Smooth muscle cell (in vitro differentiated cells): ENCODE measurements at regions not wholly inside any gene's neighbourhood (a gene's known extent, or its start where the extent isn't known, plus 50 kb on each side); places are given as distances from the start of the nearest gene placed in this dataset.

ENCODE experiments used
- DNase-seq: peaks from one replicate; lab custom pipeline; 2025; ENCODE audit not compliant: unreplicated experiment; lab: John Stamatoyannopoulos, UW
- H2AFZ ChIP-seq: fragments of 200-600 bp; sonication (generic); 2 replicates; pipeline ENCODE4 v1.6.0; 2016; ENCODE audit warnings: antibody characterized with exemption, low read depth, mild to moderate bottlenecking
- H3F3A ChIP-seq: fragments of 200-600 bp; sonication (generic); 2 replicates; pipeline ENCODE4 v1.6.0; 2017; ENCODE audit warnings: antibody characterized with exemption, low read depth
- H3K27ac ChIP-seq: fragments of 200-600 bp; sonication (generic); 2 replicates; pipeline ENCODE4 v1.5.1; 2016; ENCODE audit warnings: low read depth, mild to moderate bottlenecking
- H3K27me3 ChIP-seq: fragments of 200-600 bp; sonication (generic); 2 replicates; pipeline ENCODE4 v1.6.1; 2016; ENCODE audit warnings: low read depth, mild to moderate bottlenecking
- H3K36me3 ChIP-seq: fragments of 200-600 bp; sonication (generic); 2 replicates; pipeline ENCODE4 v1.5.1; 2016; ENCODE audit warnings: low read depth
- H3K4me1 ChIP-seq: fragments of 200-600 bp; sonication (generic); 2 replicates; pipeline ENCODE4 v1.5.1; 2016; ENCODE audit warnings: low read depth
- H3K4me2 ChIP-seq: fragments of 200-600 bp; sonication (generic); 2 replicates; pipeline ENCODE4 v1.6.0; 2016; ENCODE audit warnings: mild to moderate bottlenecking
- H3K4me3 ChIP-seq: fragments of 200-600 bp; sonication (generic); 2 replicates; pipeline ENCODE4 v1.5.1; 2016; ENCODE audit warnings: mild to moderate bottlenecking
- H3K79me2 ChIP-seq: fragments of 200-600 bp; sonication (generic); 2 replicates; pipeline ENCODE4 v1.6.0; 2016; ENCODE audit warnings: low read depth, mild to moderate bottlenecking
- H3K9ac ChIP-seq: fragments of 200-600 bp; sonication (generic); 2 replicates; pipeline ENCODE4 v1.6.0; 2016; ENCODE audit warnings: low read depth
- H3K9me3 ChIP-seq: fragments of 200-600 bp; sonication (generic); replicated peaks from 2 replicates; pipeline ENCODE4 v1.5.1; 2016; ENCODE audit warnings: low read depth
- H4K20me1 ChIP-seq: fragments of 200-600 bp; sonication (generic); 2 replicates; pipeline ENCODE4 v1.6.0; 2016; ENCODE audit warnings: low read depth
- CTCF ChIP-seq: fragments of 200-600 bp; sonication (generic); IDR thresholded peaks from 2 replicates; pipeline ENCODE4 v1.5.1; 2017; ENCODE audit warnings: borderline replicate concordance, mild to moderate bottlenecking, antibody characterized with exemption; ENCODE audit not compliant: insufficient read depth, poor library complexity, severe bottlenecking
- WGBS: methylation state at CpG from one replicate; pipeline ENCODE4 v1.1.7; 2016; ENCODE audit warnings: low lambda C conversion rate; 5-methylcytosine and 5-hydroxymethylcytosine counted together

- no peak for TF ChIP-seq CTCF
- H3K4me3 ChIP-seq = no peak overlapping the region
- H3K36me3 ChIP-seq = no peaks in the 10 kb centered on the region
- H4K20me1 ChIP-seq = no peaks in the 10 kb centered on the region
- no peak overlapping the region for H3K4me2 ChIP-seq
- no peaks in the 10 kb centered on the region for H3K79me2 ChIP-seq
- H2AFZ ChIP-seq = no peak overlapping the region
- H3K4me1 ChIP-seq = peaks cover 8% of the 10 kb centered on the region
- H3K9ac ChIP-seq = no peak overlapping the region
- no peaks in the 10 kb centered on the region for H3K9me3 ChIP-seq
- no peaks in the 10 kb centered on the region for H3F3A ChIP-seq
- no peak for DNase-seq
- peak overlapping the region; percentile 59 for H3K27ac ChIP-seq
- H3K27me3 ChIP-seq = no peaks in the 10 kb centered on the region
Measured at GRCh38 chr14:51474854-51475253, 176.9 kb upstream of the FRMD6 start.

DNA sequence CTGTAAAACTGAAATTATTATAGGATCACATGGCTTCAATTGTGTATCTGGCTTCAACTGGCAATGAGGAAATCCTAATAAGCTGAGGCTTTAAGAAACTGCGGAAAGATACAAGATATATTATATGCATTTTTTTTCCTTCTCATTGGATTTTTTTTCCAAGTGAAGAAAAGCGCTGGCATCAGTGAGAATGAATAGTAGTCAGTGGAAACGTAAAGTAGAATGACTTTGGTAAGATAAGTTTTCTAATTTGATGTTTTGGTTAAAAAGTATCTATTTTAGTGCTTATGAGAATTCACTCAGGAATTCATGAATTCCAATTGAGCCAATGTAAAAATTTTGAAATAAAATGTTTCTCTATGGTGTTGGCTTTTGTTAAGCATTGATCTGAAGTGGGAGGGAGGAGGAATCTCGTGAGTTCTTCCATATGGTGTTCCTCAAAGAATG, 173.5 kb upstream of the FRMD6 start:
- Histone ChIP-seq H2AFZ (no peak overlapping the region), H3K27me3 (no peaks in the 10 kb centered on the region), H3K9ac (no peak overlapping the region), H3K79me2 (no peaks in the 10 kb centered on the region), H3K9me3 (no peaks in the 10 kb centered on the region), H3K4me3 (no peak overlapping the region), H3K27ac (no peak overlapping the region), H4K20me1 (no peaks in the 10 kb centered on the region), H3K4me1 (peaks cover 4% of the 10 kb centered on the region), H3F3A (no peaks in the 10 kb centered on the region), H3K36me3 (no peaks in the 10 kb centered on the region), H3K4me2 (no peak overlapping the region)
- 75% methylated on average over 4 of the region's 4 CpGs for WGBS
- DNase-seq = no peak
- no peak for TF ChIP-seq CTCF

- Histone ChIP-seq H3K9me3 (no peaks in the 10 kb centered on the region), H3K9ac (no peak overlapping the region), H4K20me1 (no peaks in the 10 kb centered on the region), H3K4me1 (no peaks in the 10 kb centered on the region), H3K36me3 (no peaks in the 10 kb centered on the region), H3K79me2 (no peaks in the 10 kb centered on the region), H2AFZ (no peak overlapping the region), H3K4me2 (no peak overlapping the region), H3K27me3 (no peaks in the 10 kb centered on the region), H3F3A (no peaks in the 10 kb centered on the region), H3K4me3 (no peak overlapping the region), H3K27ac (no peak overlapping the region)
- DNase-seq = no peak
- WGBS = 62% methylated on average over 2 of the region's 2 CpGs
- TF ChIP-seq CTCF = no peak
Measured at GRCh38 chr14:51479584-51480325, 172.0 kb upstream of the FRMD6 start.

GRCh38 chr14:51481643-51482042, 170.1 kb upstream of the FRMD6 start:
- Histone ChIP-seq H3F3A (no peaks in the 10 kb centered on the region), H3K79me2 (no peaks in the 10 kb centered on the region), H3K4me3 (no peak overlapping the region), H3K4me1 (no peaks in the 10 kb centered on the region), H3K9ac (no peak overlapping the region), H4K20me1 (no peaks in the 10 kb centered on the region), H3K36me3 (no peaks in the 10 kb centered on the region), H2AFZ (no peak overlapping the region), H3K9me3 (no peaks in the 10 kb centered on the region), H3K27ac (no peak overlapping the region), H3K4me2 (no peak overlapping the region), H3K27me3 (no peaks in the 10 kb centered on the region)
- no peak for DNase-seq
- no peak for TF ChIP-seq CTCF
- WGBS = 87% methylated on average over 4 of the region's 4 CpGs
